ENCODE measurements at regions not wholly inside any gene's neighbourhood (a gene's known extent, or its start where the extent isn't known, plus 50 kb on each side); places are given as distances from the start of the nearest gene placed in this dataset.

- DNase-seq (ENCODE audit: extremely low read depth in 1 of 11, low read depth in 9 of 11, low spot score in 4 of 11), result no peak
Observed at GRCh38 chr6:167502471-167502870, 177.6 kb downstream of the TTLL2 start.

GRCh38 chr6:167504385-167504961, 179.6 kb downstream of the TTLL2 start:
- DNase-seq (ENCODE audit: extremely low read depth in 1 of 11, low read depth in 9 of 11, low spot score in 4 of 11), result no peak

GRCh38 chr6:167505199-167505598, 180.3 kb downstream of the TTLL2 start:
- no peak for DNase-seq (ENCODE audit: extremely low read depth in 1 of 11, low read depth in 9 of 11, low spot score in 4 of 11)

GRCh38 chr6:167505782-167506181, 180.9 kb downstream of the TTLL2 start:
- no peak for DNase-seq (ENCODE audit: extremely low read depth in 1 of 11, low read depth in 9 of 11, low spot score in 4 of 11)

GRCh38 chr6:167506443-167507301, 181.8 kb downstream of the TTLL2 start:
- no peak for DNase-seq (ENCODE audit: extremely low read depth in 1 of 11, low read depth in 9 of 11, low spot score in 4 of 11)

- DNase-seq (ENCODE audit: extremely low read depth in 1 of 11, low read depth in 9 of 11, low spot score in 4 of 11), result no peak
Observed at GRCh38 chr6:167507376-167507945, 182.6 kb downstream of the TTLL2 start.

- no peak for DNase-seq (ENCODE audit: extremely low read depth in 1 of 11, low read depth in 9 of 11, low spot score in 4 of 11)
Observed at GRCh38 chr6:167508919-167509852, 184.3 kb downstream of the TTLL2 start.

GRCh38 chr6:167509853-167510220, 185.0 kb downstream of the TTLL2 start:
- DNase-seq (ENCODE audit: extremely low read depth in 1 of 11, low read depth in 9 of 11, low spot score in 4 of 11), result no peak

- no peak for DNase-seq (ENCODE audit: extremely low read depth in 1 of 11, low read depth in 9 of 11, low spot score in 4 of 11)
Observed at GRCh38 chr6:167510648-167511047, 185.8 kb downstream of the TTLL2 start.

GRCh38 chr6:167512696-167513375, 187.9 kb downstream of the TTLL2 start:
- DNase-seq (ENCODE audit: extremely low read depth in 1 of 11, low read depth in 9 of 11, low spot score in 4 of 11), result no peak

- DNase-seq (ENCODE audit: extremely low read depth in 1 of 11, low read depth in 9 of 11, low spot score in 4 of 11), result peak in 3 of 11 donors; percentile 29 to 59 (median 54)
Observed at GRCh38 chr6:167513778-167514177, 188.9 kb downstream of the TTLL2 start.

GRCh38 chr6:167514524-167514923, 189.6 kb downstream of the TTLL2 start:
- no peak for DNase-seq (ENCODE audit: extremely low read depth in 1 of 11, low read depth in 9 of 11, low spot score in 4 of 11)

GRCh38 chr6:167515873-167516507, 191.1 kb downstream of the TTLL2 start:
- no peak for DNase-seq (ENCODE audit: extremely low read depth in 1 of 11, low read depth in 9 of 11, low spot score in 4 of 11)

- no peak for DNase-seq (ENCODE audit: extremely low read depth in 1 of 11, low read depth in 9 of 11, low spot score in 4 of 11)
Observed at GRCh38 chr6:167517254-167517916, 192.5 kb downstream of the TTLL2 start.

- DNase-seq (ENCODE audit: extremely low read depth in 1 of 11, low read depth in 9 of 11, low spot score in 4 of 11), result no peak
Observed at GRCh38 chr6:167523426-167523825, 198.5 kb downstream of the TTLL2 start.

- no peak for DNase-seq (ENCODE audit: extremely low read depth in 1 of 11, low read depth in 9 of 11, low spot score in 4 of 11)
Observed at GRCh38 chr6:167524261-167525111, 199.6 kb downstream of the TTLL2 start.

- no peak for DNase-seq (ENCODE audit: extremely low read depth in 1 of 11, low read depth in 9 of 11, low spot score in 4 of 11)
Observed at GRCh38 chr6:167525774-167526173, 200.9 kb downstream of the TTLL2 start.

Measured in renal cortex interstitium (tissue), 11 donors.